Keratinocyte (primary cell): ENCODE measurements at regions not wholly inside any gene's neighbourhood (a gene's known extent, or its start where the extent isn't known, plus 50 kb on each side); places are given as distances from the start of the nearest gene placed in this dataset.

ENCODE experiments used
- DNase-seq: peaks from one replicate; pipeline ENCODE4 v3.0.0-alpha.2; 2011; ENCODE audit warnings: low read depth, missing footprints, low spot score
- FAIRE-seq: peaks from 2 replicates; lab custom pipeline; 2011; peaks lifted over from hg19 to GRCh38; lab: Jason Lieb, UNC
- H2AFZ ChIP-seq: 2 replicates; pipeline ENCODE4 v1.6.0; 2012; ENCODE audit warnings: low read length, control low read depth, inconsistent platforms; ENCODE audit not compliant: control insufficient read depth
- H3K27ac ChIP-seq: 2 replicates; pipeline ENCODE4 v1.5.1; 2011; ENCODE audit warnings: low read length; ENCODE audit not compliant: control insufficient read depth, insufficient read depth
- H3K27me3 ChIP-seq: 3 replicates; pipeline ENCODE4 v1.6.0; 2011; ENCODE audit warnings: low read length; ENCODE audit not compliant: control insufficient read depth, insufficient read depth; ENCODE audit errors: extremely low read depth
- H3K36me3 ChIP-seq, 2 experiments: 2 replicates in 1 of 2; 3 replicates in 1 of 2; pipeline ENCODE4 v1.5.1; 2011; ENCODE audit warnings: low read length in 2 of 2, mild to moderate bottlenecking in 1 of 2; ENCODE audit not compliant: control insufficient read depth in 2 of 2, insufficient read depth in 2 of 2; ENCODE audit errors: extremely low read depth in 1 of 2
- H3K4me1 ChIP-seq: 3 replicates; pipeline ENCODE4 v1.5.1; 2011; ENCODE audit warnings: low read length; ENCODE audit not compliant: control insufficient read depth, insufficient read depth; ENCODE audit errors: extremely low read depth
- H3K4me2 ChIP-seq: 3 replicates; pipeline ENCODE4 v1.6.0; 2011; ENCODE audit warnings: low read depth, low read length; ENCODE audit not compliant: control insufficient read depth, insufficient read depth; ENCODE audit errors: extremely low read depth
- H3K4me3 ChIP-seq, 3 experiments: fragments of 200-600 bp in 1 of 3; sonication (generic) in 1 of 3; 2 replicates in 2 of 3; 3 replicates in 1 of 3; pipeline ENCODE4 v1.5.1; 2011 to 2016; ENCODE audit warnings: low read length in 3 of 3, mild to moderate bottlenecking in 3 of 3, control low read depth in 2 of 3, inconsistent platforms in 1 of 3, low read depth in 1 of 3, mixed read lengths in 1 of 3, mixed run types in 1 of 3, moderate library complexity in 1 of 3; ENCODE audit not compliant: control insufficient read depth in 2 of 3, insufficient read depth in 2 of 3; ENCODE audit errors: extremely low read depth in 1 of 3
- H3K79me2 ChIP-seq: 2 replicates; pipeline ENCODE4 v1.6.0; 2012; ENCODE audit warnings: low read length; ENCODE audit not compliant: control insufficient read depth, insufficient read depth
- H3K9ac ChIP-seq: 3 replicates; pipeline ENCODE4 v1.6.0; 2011; ENCODE audit warnings: low read length; ENCODE audit not compliant: control insufficient read depth, insufficient read depth; ENCODE audit errors: extremely low read depth
- H3K9me1 ChIP-seq: 3 replicates; pipeline ENCODE4 v1.6.0; 2011; ENCODE audit warnings: low read length; ENCODE audit not compliant: control insufficient read depth, insufficient read depth; ENCODE audit errors: extremely low read depth
- H3K9me3 ChIP-seq: 2 replicates; pipeline ENCODE4 v1.5.1; 2012; ENCODE audit warnings: low read depth, low read length; ENCODE audit not compliant: control insufficient read depth
- H4K20me1 ChIP-seq: 3 replicates; pipeline ENCODE4 v1.6.0; 2011; ENCODE audit warnings: low read length; ENCODE audit not compliant: control insufficient read depth, insufficient read depth; ENCODE audit errors: extremely low read depth
- EZH2 ChIP-seq: IDR thresholded peaks from one replicate; pipeline ENCODE4 v1.6.1; 2012; ENCODE audit warnings: inconsistent platforms, mild to moderate bottlenecking, low read length, moderate library complexity
- dilution Hi-C: fragments of 300-500 bp; cut with MboI; formaldehyde crosslinking; loops from one replicate; pipeline ENCODE4 v1.7.0; 2020; ENCODE audit warnings: low sequenced_read_pairs; ENCODE audit not compliant: extremely low pct_ligation_motif_present
- TF ChIP-seq, protein P1 (sequence below), 3 experiments: IDR thresholded peaks in 1 of 3; conservative IDR thresholded peaks in 1 of 3; optimal IDR thresholded peaks in 1 of 3; 2 replicates in 2 of 3; 3 replicates in 1 of 3; pipeline versions ENCODE3 to v1.5.1; 2011; ENCODE audit warnings: low read length in 3 of 3, mild to moderate bottlenecking in 3 of 3, moderate library complexity in 2 of 3, control low read depth in 1 of 3, inconsistent platforms in 1 of 3; ENCODE audit not compliant: insufficient read depth in 2 of 3; ENCODE audit errors: extremely low read depth in 1 of 3

GRCh38 chr11:79564288-79564925 lies 123.6 kb upstream of the TENM4 start:
- Histone ChIP-seq H3K4me2 (no peak overlapping the region), H3K27ac (no peak overlapping the region), H3K9ac (no peak overlapping the region), H3K79me2 (no peaks in the 10 kb centered on the region), H3K27me3 (no peaks in the 10 kb centered on the region), H4K20me1 (no peaks in the 10 kb centered on the region), H3K9me3 (no peaks in the 10 kb centered on the region), H3K4me1 (no peaks in the 10 kb centered on the region), H2AFZ (no peak overlapping the region), H3K9me1 (no peaks in the 10 kb centered on the region), H3K36me3 (no peaks in the 10 kb centered on the region), H3K4me3 (no peak overlapping the region)
- dilution Hi-C loops = no loop called here
- DNase-seq (no peak), FAIRE-seq (no peak)
- TF ChIP-seq, protein P1, sequence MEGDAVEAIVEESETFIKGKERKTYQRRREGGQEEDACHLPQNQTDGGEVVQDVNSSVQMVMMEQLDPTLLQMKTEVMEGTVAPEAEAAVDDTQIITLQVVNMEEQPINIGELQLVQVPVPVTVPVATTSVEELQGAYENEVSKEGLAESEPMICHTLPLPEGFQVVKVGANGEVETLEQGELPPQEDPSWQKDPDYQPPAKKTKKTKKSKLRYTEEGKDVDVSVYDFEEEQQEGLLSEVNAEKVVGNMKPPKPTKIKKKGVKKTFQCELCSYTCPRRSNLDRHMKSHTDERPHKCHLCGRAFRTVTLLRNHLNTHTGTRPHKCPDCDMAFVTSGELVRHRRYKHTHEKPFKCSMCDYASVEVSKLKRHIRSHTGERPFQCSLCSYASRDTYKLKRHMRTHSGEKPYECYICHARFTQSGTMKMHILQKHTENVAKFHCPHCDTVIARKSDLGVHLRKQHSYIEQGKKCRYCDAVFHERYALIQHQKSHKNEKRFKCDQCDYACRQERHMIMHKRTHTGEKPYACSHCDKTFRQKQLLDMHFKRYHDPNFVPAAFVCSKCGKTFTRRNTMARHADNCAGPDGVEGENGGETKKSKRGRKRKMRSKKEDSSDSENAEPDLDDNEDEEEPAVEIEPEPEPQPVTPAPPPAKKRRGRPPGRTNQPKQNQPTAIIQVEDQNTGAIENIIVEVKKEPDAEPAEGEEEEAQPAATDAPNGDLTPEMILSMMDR (optimal IDR thresholded peaks at IDR 0.05 in 1 of 3, IDR thresholded peaks at IDR 0.05 in 1 of 3, conservative IDR thresholded peaks at IDR 0.05 in 1 of 3; ENCODE audit: extremely low read depth in 1 of 3, insufficient read depth in 2 of 3, low read length in 3 of 3) = no peak
- TF ChIP-seq EZH2 = no peak

DNA sequence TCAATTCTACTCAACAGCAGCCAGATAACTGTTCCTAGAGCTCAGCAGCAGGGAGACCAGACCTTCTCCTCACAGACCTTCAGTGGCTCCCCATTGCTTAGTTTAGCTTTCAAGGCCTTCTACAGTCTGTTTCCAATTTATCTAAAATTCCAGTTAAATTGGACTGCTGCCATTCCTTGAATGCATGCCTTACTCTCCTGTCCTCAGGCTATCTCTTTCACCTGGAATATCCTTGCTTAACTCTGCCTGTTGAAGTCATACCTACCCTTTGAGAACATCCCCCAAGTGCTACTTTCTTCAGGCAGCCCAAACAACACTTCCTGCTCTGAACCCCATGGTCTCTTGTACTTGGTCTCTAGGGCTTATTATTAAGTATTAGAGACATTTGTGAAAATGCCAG lies 120.7 kb upstream of the TENM4 start:
- Histone ChIP-seq H3K79me2 (no peaks in the 10 kb centered on the region), H3K4me2 (no peak overlapping the region), H3K9me3 (no peaks in the 10 kb centered on the region), H3K27me3 (no peaks in the 10 kb centered on the region), H3K4me3 (no peak overlapping the region), H3K36me3 (no peaks in the 10 kb centered on the region), H4K20me1 (no peaks in the 10 kb centered on the region), H3K4me1 (no peaks in the 10 kb centered on the region), H3K9ac (no peak overlapping the region), H3K27ac (no peak overlapping the region), H2AFZ (no peak overlapping the region), H3K9me1 (no peaks in the 10 kb centered on the region)
- FAIRE-seq (no peak), DNase-seq (no peak)
- dilution Hi-C loops = no loop called here
- no peak for TF ChIP-seq EZH2
- TF ChIP-seq, protein P1 (optimal IDR thresholded peaks at IDR 0.05 in 1 of 3, IDR thresholded peaks at IDR 0.05 in 1 of 3, conservative IDR thresholded peaks at IDR 0.05 in 1 of 3; ENCODE audit: extremely low read depth in 1 of 3, insufficient read depth in 2 of 3, low read length in 3 of 3) = no peak
